Activated CD8-positive, alpha-beta memory T cell treated with anti-CD3 and anti-CD28 coated beads for 4 hours (primary cell): ENCODE measurements at regions not wholly inside any gene's neighbourhood (a gene's known extent, or its start where the extent isn't known, plus 50 kb on each side); places are given as distances from the start of the nearest gene placed in this dataset.

ENCODE experiments used
- DNase-seq, 2 donors: peaks; one replicate each; pipeline ENCODE4 v3.0.0-alpha.2; 2020; ENCODE audit warnings: low read depth in 2 of 2

GRCh38 chr1:229762891-229763290 is 136.8 kb downstream of the URB2 start:
- DNase-seq: no peak

- no peak for DNase-seq
These were observed 142.2 kb downstream of the URB2 start for GRCh38 chr1:229768232-229768631.

GRCh38 chr1:229769006-229769405 is 143.0 kb downstream of the URB2 start:
- DNase-seq: no peak

- DNase-seq: no peak
These were observed 143.8 kb downstream of the URB2 start for GRCh38 chr1:229769809-229770208.

- no peak for DNase-seq
These were observed 152.7 kb downstream of the URB2 start for GRCh38 chr1:229778794-229779193.

GRCh38 chr1:229781453-229781852 is 155.4 kb downstream of the URB2 start:
- no peak for DNase-seq

GRCh38 chr1:229782469-229782868 is 156.4 kb downstream of the URB2 start:
- no peak for DNase-seq

GRCh38 chr1:229784834-229785233 is 158.8 kb downstream of the URB2 start:
- no peak for DNase-seq

- DNase-seq: no peak
These were observed 161.0 kb downstream of the URB2 start for GRCh38 chr1:229786974-229787610.

GRCh38 chr1:229788004-229788403 is 162.0 kb downstream of the URB2 start:
- no peak for DNase-seq

- DNase-seq: no peak
These were observed 166.2 kb downstream of the URB2 start for GRCh38 chr1:229792012-229792975.

- DNase-seq: no peak
These were observed 167.4 kb downstream of the URB2 start for GRCh38 chr1:229793488-229793887.

- no peak for DNase-seq
These were observed 172.5 kb downstream of the URB2 start for GRCh38 chr1:229798558-229798957.

- DNase-seq: no peak
These were observed 177.7 kb downstream of the URB2 start for GRCh38 chr1:229803626-229804217.

GRCh38 chr1:229808272-229808671 is 182.2 kb downstream of the URB2 start:
- no peak for DNase-seq

- DNase-seq: no peak
These were observed 184.1 kb downstream of the URB2 start for GRCh38 chr1:229810140-229810539.

GRCh38 chr1:229810961-229811360 is 184.9 kb downstream of the URB2 start:
- DNase-seq: no peak

- DNase-seq: no peak
These were observed 186.1 kb downstream of the URB2 start for GRCh38 chr1:229812148-229812547.

GRCh38 chr1:229812693-229813092 is 186.6 kb downstream of the URB2 start:
- DNase-seq: no peak

- no peak for DNase-seq
These were observed 189.0 kb downstream of the URB2 start for GRCh38 chr1:229815076-229815475.

- no peak for DNase-seq
These were observed 189.9 kb downstream of the URB2 start for GRCh38 chr1:229815961-229816360.

GRCh38 chr1:229817936-229818335 is 191.9 kb downstream of the URB2 start:
- no peak for DNase-seq

GRCh38 chr1:229819091-229819490 is 193.0 kb downstream of the URB2 start:
- no peak for DNase-seq
